NT2/D1 (cell line): ENCODE measurements at regions not wholly inside any gene's neighbourhood (a gene's known extent, or its start where the extent isn't known, plus 50 kb on each side); places are given as distances from the start of the nearest gene placed in this dataset.

Experiments used
- SUZ12 ChIP-seq: IDR thresholded peaks from 2 replicates; pipeline ENCODE4 v1.6.1; 2011; ENCODE audit not compliant: insufficient read length, insufficient read depth; ENCODE audit errors: extremely low read depth
- YY1 ChIP-seq: IDR thresholded peaks from 2 replicates; pipeline ENCODE4 v1.6.1; 2011; ENCODE audit not compliant: insufficient read length, insufficient read depth

GRCh38 chr16:65684230-65684629 is 562.4 kb upstream of the CDH11 start:
- TF ChIP-seq YY1, result no peak
- no peak for TF ChIP-seq SUZ12
